Fibroblast of mammary gland (primary cell): ENCODE measurements at regions not wholly inside any gene's neighbourhood (a gene's known extent, or its start where the extent isn't known, plus 50 kb on each side); places are given as distances from the start of the nearest gene placed in this dataset.

Experiments used
- DNase-seq: peaks from one replicate; pipeline ENCODE4 v3.0.0-alpha.2; 2010; ENCODE audit warnings: low read depth
- H3K4me3 ChIP-seq: 2 replicates; pipeline ENCODE4 v1.5.1; 2011; ENCODE audit warnings: low read depth, mild to moderate bottlenecking, low read length, moderate library complexity; ENCODE audit not compliant: control insufficient read depth
- CTCF ChIP-seq: conservative IDR thresholded peaks from 2 replicates; pipeline ENCODE4 v1.5.1; 2011; ENCODE audit warnings: low read depth, low read length, inconsistent platforms; ENCODE audit not compliant: control insufficient read depth, insufficient read depth

GRCh38 chr21:24093032-24093431 is 1514.2 kb downstream of the MRPL39 start:
- no peak overlapping the region for H3K4me3 ChIP-seq
- DNase-seq, result no peak
- no peak for TF ChIP-seq CTCF

GRCh38 chr21:24076179-24076578 is 1531.1 kb downstream of the MRPL39 start:
- DNase-seq, result no peak
- no peak for TF ChIP-seq CTCF
- no peak overlapping the region for H3K4me3 ChIP-seq

GRCh38 chr21:24055696-24056095 is 1551.6 kb downstream of the MRPL39 start:
- H3K4me3 ChIP-seq, result no peak overlapping the region
- no peak for TF ChIP-seq CTCF
- DNase-seq, result no peak

DNA sequence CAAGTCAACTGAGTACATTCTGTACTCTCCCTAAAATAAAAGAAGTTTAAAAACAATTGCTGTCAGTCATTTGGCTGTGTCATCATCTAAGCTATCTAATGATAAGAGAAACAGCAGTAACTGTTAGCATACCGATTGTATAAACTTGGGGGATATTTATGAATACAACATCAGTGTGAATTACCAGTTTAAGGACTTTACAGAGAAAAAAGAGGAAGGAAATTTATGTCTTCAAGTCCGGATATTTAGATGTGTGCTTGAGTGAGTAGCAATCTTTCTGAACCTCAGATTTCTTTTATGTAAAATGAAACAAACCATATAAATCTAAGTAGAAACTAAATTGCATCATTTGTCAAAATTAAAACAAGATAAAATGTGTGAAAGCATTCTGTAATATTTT is 1557.0 kb downstream of the MRPL39 start:
- DNase-seq, result no peak
- no peak for TF ChIP-seq CTCF
- H3K4me3 ChIP-seq, result no peak overlapping the region

DNA sequence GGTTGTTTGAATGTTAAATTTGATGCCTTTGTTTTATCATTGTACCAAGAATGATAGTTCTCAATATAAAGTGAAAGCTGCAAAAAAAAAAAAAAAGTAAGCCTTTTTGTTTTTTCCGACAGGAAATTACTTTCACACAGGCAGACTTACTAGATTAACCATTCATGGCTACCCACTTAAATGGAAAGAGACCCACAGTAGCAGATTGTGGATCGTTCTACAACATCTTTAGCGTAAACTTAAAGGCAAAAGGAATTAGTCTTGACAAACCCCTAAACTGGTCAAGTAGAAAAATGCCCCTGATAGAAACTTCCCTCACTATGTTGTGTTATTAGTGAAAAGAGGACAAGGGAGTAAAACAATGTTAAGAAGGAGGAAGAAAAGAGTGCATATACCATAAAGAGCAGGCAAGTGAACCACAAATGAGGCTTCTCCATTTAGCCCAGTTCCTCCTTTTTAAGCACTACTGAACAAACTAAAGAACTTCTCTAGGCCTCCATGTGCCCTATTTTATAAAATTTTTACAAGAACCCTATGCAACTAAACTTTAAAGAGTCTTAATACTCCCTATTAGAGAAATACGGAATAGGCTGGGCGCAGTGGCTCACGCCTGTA is 1560.3 kb downstream of the MRPL39 start:
- DNase-seq, result no peak
- no peak for TF ChIP-seq CTCF
- H3K4me3 ChIP-seq, result no peak overlapping the region

- TF ChIP-seq CTCF, result peak; percentile 24
- DNase-seq, result peak; percentile 86
- no peak overlapping the region for H3K4me3 ChIP-seq
Measured at GRCh38 chr21:24045775-24046215, 1561.5 kb downstream of the MRPL39 start.

DNA sequence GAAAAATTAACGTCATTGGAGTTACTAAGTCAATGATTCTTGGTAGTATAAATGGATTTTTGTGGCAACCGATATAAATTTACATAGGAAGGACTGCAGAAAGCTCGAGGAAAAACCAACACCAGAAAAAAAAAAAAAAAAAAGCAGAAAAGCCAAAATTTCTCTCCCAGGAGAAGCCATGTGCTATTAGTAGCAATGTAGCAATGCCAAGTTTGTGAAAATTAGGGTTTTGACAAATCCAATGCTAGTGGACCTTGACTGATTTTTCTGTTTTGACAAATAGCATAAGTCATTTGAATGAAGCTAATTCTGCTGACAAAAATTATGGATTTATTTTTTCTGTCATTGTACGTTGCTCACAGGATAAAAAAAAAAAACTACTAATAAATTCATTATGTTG is 1561.9 kb downstream of the MRPL39 start:
- TF ChIP-seq CTCF, result no peak
- DNase-seq, result no peak

More for the DNA sequence above, 1561.9 kb downstream of the MRPL39 start:
- H3K4me3 ChIP-seq, result no peak overlapping the region
